ENCODE measurements at regions not wholly inside any gene's neighbourhood (a gene's known extent, or its start where the extent isn't known, plus 50 kb on each side); places are given as distances from the start of the nearest gene placed in this dataset.

DNA sequence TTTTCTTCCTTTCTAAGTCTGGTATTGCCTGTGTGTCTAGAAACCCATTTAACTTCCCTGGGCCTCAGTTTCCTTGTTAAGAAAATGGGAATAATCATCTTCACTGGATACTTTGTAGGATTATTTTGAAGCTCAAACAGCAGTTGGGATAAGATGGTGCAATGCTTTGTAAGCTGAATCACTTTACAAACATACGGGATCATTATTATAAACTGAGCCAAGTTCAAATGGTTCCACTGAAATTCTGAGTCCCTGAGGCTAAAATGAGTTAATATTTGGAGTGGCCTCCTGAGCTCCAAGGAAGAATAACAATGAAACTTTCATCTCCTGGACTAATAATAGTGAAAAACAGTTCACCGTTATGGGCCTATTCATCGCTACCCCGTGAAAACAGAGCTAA, 388.0 kb downstream of the PLPP3 start:
- TF ChIP-seq, protein P1, sequence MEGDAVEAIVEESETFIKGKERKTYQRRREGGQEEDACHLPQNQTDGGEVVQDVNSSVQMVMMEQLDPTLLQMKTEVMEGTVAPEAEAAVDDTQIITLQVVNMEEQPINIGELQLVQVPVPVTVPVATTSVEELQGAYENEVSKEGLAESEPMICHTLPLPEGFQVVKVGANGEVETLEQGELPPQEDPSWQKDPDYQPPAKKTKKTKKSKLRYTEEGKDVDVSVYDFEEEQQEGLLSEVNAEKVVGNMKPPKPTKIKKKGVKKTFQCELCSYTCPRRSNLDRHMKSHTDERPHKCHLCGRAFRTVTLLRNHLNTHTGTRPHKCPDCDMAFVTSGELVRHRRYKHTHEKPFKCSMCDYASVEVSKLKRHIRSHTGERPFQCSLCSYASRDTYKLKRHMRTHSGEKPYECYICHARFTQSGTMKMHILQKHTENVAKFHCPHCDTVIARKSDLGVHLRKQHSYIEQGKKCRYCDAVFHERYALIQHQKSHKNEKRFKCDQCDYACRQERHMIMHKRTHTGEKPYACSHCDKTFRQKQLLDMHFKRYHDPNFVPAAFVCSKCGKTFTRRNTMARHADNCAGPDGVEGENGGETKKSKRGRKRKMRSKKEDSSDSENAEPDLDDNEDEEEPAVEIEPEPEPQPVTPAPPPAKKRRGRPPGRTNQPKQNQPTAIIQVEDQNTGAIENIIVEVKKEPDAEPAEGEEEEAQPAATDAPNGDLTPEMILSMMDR (IDR thresholded peaks at IDR 0.05; ENCODE audit: insufficient read depth, low read depth, low read length), result no peak
- no peak overlapping the region for H3K4me3 ChIP-seq (ENCODE audit: low read depth, low read length)
- DNase-seq (ENCODE audit: low read depth), result no peak

DNA sequence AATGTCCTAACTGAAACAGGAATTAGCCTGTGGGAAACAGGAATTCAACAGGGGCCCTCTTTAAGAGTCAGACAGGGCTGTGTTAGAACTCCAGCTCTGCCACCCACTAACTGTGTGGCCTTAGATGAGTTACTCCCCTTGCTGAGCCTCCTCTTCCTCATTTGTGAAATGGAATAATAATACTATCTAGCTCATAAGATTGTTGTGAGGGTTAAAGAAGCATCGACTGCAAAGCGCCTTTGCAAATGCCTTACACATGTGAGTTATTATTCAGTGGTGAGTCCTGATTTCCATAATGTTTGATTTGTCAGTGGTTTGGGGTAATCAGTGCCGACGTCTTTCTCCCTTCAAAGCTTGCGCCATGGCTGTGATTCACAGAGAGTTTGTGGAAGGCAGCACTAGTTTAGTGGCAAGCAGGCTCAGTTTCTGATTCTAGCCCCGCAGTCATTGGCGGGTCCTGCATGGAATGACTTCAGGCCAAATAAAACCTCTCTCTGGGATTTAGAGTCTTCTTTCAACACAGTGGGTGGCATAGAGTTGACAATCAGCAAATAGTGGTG, 388.5 kb downstream of the PLPP3 start:
- no peak for DNase-seq (ENCODE audit: low read depth)
- TF ChIP-seq, protein P1 (IDR thresholded peaks at IDR 0.05; ENCODE audit: insufficient read depth, low read depth, low read length), result no peak
- no peak overlapping the region for H3K4me3 ChIP-seq (ENCODE audit: low read depth, low read length)

DNA sequence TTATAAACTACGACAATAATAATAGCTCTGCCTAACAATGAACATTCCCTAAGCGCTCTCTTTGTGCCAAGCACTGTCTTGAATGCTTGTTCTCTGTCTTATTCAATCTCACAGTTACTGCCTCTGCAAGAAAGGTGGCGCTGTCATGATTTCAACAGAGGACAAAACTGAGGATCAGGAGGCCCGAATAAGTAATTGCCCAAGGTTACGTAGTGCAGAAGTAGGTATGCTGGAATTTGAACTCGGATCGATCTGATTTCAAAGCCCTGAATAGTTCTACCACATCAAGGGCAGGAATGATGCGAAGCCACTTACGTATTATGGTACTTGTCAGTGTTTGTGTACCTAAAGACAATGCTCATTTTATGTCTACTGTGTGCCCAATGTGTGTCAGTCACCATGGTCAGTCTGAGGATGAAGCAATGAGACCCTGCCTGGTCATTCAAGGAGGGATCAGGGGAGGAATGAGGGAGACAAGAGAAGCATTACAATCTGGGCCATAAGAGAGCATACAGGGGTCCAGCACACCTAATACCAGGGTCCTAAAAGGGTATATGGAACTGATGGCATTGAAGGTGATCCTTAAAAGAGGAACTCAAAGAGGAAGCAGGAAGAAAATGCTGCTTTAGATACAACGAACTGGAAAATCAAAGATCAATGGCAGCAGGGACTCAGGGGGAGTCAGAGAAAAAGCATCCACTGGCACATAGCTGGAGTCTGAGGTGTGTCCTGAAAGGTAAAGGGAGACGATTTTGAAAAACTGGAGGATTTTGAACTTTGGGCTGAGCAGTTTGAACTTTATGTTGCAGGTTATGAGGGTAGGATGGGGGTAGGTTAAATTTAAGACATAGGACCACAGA, 389.2 kb downstream of the PLPP3 start:
- H3K4me3 ChIP-seq (ENCODE audit: low read depth, low read length), result no peak overlapping the region
- TF ChIP-seq, protein P1 (IDR thresholded peaks at IDR 0.05; ENCODE audit: insufficient read depth, low read depth, low read length), result peak; percentile 46
- DNase-seq (ENCODE audit: low read depth), result no peak

DNA sequence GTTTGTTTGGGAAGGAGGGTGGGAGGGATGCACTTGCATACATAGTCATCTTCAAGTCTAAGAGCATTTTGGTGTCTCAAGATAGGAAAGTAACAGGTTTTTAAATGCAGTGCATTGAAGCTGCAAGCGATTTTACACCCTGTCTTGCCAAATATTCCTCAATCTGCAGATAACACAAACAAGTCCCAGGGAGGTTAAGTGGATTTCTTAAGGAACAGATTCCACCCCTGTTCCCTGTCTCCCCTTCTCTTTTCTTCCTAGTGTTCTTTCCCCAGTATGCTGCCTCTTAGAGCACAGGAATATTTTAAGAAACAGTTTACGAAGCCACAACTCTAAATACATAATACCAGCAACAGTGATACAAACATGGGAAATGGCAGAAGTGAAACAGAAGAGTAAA, 389.9 kb downstream of the PLPP3 start:
- H3K4me3 ChIP-seq (ENCODE audit: low read depth, low read length), result no peak overlapping the region
- DNase-seq (ENCODE audit: low read depth), result no peak
- TF ChIP-seq, protein P1 (IDR thresholded peaks at IDR 0.05; ENCODE audit: insufficient read depth, low read depth, low read length), result no peak

DNA sequence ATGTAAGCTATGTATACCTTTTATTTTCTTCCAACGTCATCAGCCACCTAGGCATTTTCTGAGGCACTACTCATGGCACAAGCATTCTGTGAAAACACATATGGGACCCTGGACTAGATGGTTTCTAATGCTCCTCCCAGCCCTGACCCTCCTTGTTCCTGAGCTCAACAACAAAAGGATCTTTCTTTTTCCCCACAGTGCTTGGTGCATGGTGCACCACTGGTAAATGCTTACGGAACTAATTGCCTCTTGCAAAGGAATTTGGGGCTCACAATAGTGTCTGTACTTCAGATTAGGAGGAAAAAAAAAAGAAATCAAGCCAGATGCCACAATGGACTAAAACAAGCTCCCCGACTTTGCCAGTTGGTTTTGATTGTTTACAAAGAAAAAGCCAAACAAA, 390.5 kb downstream of the PLPP3 start:
- no peak for DNase-seq (ENCODE audit: low read depth)
- TF ChIP-seq, protein P1 (IDR thresholded peaks at IDR 0.05; ENCODE audit: insufficient read depth, low read depth, low read length), result no peak
- H3K4me3 ChIP-seq (ENCODE audit: low read depth, low read length), result no peak overlapping the region

DNA sequence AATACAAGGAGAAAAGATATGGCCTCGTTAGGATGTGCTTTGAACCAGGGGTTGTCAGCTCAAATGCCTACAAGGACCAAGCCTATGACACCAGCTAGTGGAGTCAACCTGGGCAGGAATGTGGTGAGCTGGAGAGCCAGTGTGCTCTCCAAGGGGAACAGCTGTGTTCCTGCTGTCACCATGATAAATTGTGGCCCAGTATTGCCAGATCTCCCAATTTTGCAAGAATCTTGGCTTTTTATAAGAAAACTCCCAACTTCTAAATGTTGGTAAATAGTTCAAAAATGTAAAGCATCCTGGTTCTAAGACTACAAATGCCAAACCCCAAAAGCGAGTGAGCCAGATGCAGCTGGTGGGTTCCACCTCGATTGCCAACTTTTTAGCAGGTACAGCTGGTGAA, 391.1 kb downstream of the PLPP3 start:
- TF ChIP-seq, protein P1 (IDR thresholded peaks at IDR 0.05; ENCODE audit: insufficient read depth, low read depth, low read length), result no peak
- H3K4me3 ChIP-seq (ENCODE audit: low read depth, low read length), result no peak overlapping the region
- no peak for DNase-seq (ENCODE audit: low read depth)
